HL-60 (cell line): ENCODE measurements at regions not wholly inside any gene's neighbourhood (a gene's known extent, or its start where the extent isn't known, plus 50 kb on each side); places are given as distances from the start of the nearest gene placed in this dataset.
"Not testable (repeated sequence)": the region's sequence is repeated elsewhere in the genome, so short reads cannot be mapped to it uniquely, and the experiment has no call there.

Source experiments
- POLR2AphosphoS5 ChIP-seq: IDR thresholded peaks from 2 replicates; pipeline ENCODE4 v1.6.1; 2012; ENCODE audit warnings: low read depth
- TF ChIP-seq, protein P1 (sequence below): IDR thresholded peaks from 2 replicates; pipeline ENCODE4 v1.6.1; 2012; ENCODE audit warnings: low read depth; ENCODE audit not compliant: insufficient replicate concordance
- TF ChIP-seq, protein P2 (sequence below): IDR thresholded peaks from one replicate; pipeline ENCODE4 v1.5.1; 2011; ENCODE audit warnings: low read length, control low read depth, inconsistent platforms; ENCODE audit not compliant: insufficient read depth

DNA sequence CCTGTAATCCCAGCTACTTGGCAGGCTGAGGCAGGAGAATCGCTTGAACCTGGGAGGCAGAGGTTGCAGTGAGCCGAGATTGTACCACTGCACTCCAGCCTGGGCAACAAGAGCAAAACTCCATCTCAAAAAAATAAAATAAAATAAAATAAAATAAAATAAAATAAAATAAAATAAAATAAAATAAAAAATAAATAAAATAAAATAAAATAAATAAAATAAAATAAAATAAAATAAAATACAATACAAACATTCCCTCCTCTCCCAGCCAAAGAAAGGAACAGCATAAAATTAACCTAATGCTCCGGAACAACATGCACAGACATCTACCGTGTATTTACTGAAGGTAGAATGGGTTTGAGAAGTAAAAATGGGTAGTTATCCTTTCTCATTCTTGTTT is 521.9 kb upstream of the FAM174A start:
- TF ChIP-seq, protein P1, sequence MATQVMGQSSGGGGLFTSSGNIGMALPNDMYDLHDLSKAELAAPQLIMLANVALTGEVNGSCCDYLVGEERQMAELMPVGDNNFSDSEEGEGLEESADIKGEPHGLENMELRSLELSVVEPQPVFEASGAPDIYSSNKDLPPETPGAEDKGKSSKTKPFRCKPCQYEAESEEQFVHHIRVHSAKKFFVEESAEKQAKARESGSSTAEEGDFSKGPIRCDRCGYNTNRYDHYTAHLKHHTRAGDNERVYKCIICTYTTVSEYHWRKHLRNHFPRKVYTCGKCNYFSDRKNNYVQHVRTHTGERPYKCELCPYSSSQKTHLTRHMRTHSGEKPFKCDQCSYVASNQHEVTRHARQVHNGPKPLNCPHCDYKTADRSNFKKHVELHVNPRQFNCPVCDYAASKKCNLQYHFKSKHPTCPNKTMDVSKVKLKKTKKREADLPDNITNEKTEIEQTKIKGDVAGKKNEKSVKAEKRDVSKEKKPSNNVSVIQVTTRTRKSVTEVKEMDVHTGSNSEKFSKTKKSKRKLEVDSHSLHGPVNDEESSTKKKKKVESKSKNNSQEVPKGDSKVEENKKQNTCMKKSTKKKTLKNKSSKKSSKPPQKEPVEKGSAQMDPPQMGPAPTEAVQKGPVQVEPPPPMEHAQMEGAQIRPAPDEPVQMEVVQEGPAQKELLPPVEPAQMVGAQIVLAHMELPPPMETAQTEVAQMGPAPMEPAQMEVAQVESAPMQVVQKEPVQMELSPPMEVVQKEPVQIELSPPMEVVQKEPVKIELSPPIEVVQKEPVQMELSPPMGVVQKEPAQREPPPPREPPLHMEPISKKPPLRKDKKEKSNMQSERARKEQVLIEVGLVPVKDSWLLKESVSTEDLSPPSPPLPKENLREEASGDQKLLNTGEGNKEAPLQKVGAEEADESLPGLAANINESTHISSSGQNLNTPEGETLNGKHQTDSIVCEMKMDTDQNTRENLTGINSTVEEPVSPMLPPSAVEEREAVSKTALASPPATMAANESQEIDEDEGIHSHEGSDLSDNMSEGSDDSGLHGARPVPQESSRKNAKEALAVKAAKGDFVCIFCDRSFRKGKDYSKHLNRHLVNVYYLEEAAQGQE: not testable (repeated sequence)
- TF ChIP-seq, protein P2, sequence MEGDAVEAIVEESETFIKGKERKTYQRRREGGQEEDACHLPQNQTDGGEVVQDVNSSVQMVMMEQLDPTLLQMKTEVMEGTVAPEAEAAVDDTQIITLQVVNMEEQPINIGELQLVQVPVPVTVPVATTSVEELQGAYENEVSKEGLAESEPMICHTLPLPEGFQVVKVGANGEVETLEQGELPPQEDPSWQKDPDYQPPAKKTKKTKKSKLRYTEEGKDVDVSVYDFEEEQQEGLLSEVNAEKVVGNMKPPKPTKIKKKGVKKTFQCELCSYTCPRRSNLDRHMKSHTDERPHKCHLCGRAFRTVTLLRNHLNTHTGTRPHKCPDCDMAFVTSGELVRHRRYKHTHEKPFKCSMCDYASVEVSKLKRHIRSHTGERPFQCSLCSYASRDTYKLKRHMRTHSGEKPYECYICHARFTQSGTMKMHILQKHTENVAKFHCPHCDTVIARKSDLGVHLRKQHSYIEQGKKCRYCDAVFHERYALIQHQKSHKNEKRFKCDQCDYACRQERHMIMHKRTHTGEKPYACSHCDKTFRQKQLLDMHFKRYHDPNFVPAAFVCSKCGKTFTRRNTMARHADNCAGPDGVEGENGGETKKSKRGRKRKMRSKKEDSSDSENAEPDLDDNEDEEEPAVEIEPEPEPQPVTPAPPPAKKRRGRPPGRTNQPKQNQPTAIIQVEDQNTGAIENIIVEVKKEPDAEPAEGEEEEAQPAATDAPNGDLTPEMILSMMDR: not testable (repeated sequence)
- not testable (repeated sequence) for TF ChIP-seq POLR2AphosphoS5
